ENCODE measurements at regions not wholly inside any gene's neighbourhood (a gene's known extent, or its start where the extent isn't known, plus 50 kb on each side); places are given as distances from the start of the nearest gene placed in this dataset.

- no peaks in the 10 kb centered on the region for H3K27me3 Mint-ChIP-seq (ENCODE audit: insufficient read depth)
- H3K27me3 ChIP-seq (ENCODE audit: control insufficient read depth, insufficient read depth, low read length, poor library complexity, severe bottlenecking), result no peaks in the 10 kb centered on the region
- peaks cover 2% of the 10 kb centered on the region for H3K36me3 Mint-ChIP-seq (ENCODE audit: low read depth)
- no peak overlapping the region for H3K9ac ChIP-seq (ENCODE audit: extremely low read depth, low read length, poor library complexity, severe bottlenecking)
- H3K4me1 ChIP-seq (ENCODE audit: control insufficient read depth, insufficient read depth, low read length), result no peaks in the 10 kb centered on the region
- peaks cover 18% of the 10 kb centered on the region for H3K9me3 ChIP-seq (ENCODE audit: control insufficient read depth, low read length)
- no peak overlapping the region for H3K27ac ChIP-seq (ENCODE audit: low read depth, low read length)
- no peak overlapping the region for H3K27ac Mint-ChIP-seq
- H3K9me3 Mint-ChIP-seq, result peaks cover 17% of the 10 kb centered on the region
- TF ChIP-seq CTCF (conservative IDR thresholded peaks at IDR 0.05), result no peak
- no peak overlapping the region for H3K4me3 Mint-ChIP-seq
- H3K4me3 ChIP-seq (ENCODE audit: low read length), result no peak overlapping the region
- peaks cover 13% of the 10 kb centered on the region for H3K4me1 Mint-ChIP-seq
- DNase-seq, result no peak
- 86 to 100% methylated on average over 1 of the region's 1 CpG for WGBS, 2 experiments (ENCODE audit: insufficient coverage in 1 of 2, insufficient read length in 1 of 2)
- H3K36me3 ChIP-seq (ENCODE audit: control insufficient read depth, insufficient read depth, low read length), result no peaks in the 10 kb centered on the region
Measured at GRCh38 chr2:16775899-16776231, 110.2 kb upstream of the CYRIA start.

DNA sequence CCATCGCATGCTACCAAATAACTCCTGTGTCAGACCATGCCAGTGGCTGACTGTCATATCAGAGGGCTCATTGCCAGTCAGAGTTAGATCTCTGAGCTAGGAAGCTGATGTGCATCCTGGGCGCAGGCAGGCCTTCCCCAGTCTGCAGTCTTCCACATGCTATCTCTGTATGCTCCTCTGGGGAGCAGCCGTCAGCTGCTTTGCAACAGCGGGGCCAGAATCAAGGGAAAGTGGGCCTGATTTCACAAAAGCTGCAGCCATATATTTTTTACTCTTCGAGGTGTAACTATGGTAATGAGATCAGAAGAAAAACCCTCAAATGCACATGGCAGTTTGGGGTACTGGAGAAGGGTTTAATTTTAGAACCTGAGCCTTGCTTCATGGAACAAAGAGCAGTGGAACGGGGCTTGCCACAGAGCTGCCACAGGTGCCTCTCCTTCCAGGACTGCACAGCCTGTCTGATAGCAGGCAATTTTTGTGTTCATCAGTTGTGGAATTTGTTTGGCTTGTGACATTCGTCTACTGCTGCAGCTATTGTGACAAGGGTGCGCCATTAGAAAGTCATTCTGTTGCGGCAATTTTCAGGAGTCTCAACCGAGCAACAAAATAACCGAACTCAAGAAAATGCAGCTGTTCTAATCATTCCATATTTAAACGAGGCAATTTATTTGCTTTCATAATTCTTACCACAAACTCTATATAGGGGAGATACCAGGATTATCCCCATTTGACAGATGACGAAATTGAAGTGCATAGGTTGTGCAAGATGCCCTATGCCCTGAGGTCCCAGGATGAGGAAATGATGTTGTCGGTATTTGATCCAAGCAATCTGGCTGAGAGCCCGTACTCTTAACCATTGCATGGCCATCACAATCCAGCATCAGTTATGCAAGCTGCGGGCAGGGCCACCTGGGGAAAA, 109.6 kb upstream of the CYRIA start:
- 82 to 90% methylated on average over 8 to 16 of the region's 16 CpGs for WGBS, 2 experiments (ENCODE audit: insufficient coverage in 1 of 2, insufficient read length in 1 of 2)
- Histone ChIP-seq H3K27ac (ENCODE audit: low read depth, low read length) (no peak overlapping the region), H3K4me1 (ENCODE audit: control insufficient read depth, insufficient read depth, low read length) (no peaks in the 10 kb centered on the region), H3K9ac (ENCODE audit: extremely low read depth, low read length, poor library complexity, severe bottlenecking) (no peak overlapping the region), H3K36me3 (ENCODE audit: control insufficient read depth, insufficient read depth, low read length) (no peaks in the 10 kb centered on the region), H3K9me3 (ENCODE audit: control insufficient read depth, low read length) (peaks cover 12% of the 10 kb centered on the region), H3K4me3 (ENCODE audit: low read length) (no peak overlapping the region), H3K27me3 (ENCODE audit: control insufficient read depth, insufficient read depth, low read length, poor library complexity, severe bottlenecking) (no peaks in the 10 kb centered on the region)
- H3K4me3 Mint-ChIP-seq, result no peak overlapping the region
- peaks cover 12% of the 10 kb centered on the region for H3K4me1 Mint-ChIP-seq
- peak; percentile 81 for TF ChIP-seq CTCF (conservative IDR thresholded peaks at IDR 0.05)
- no peaks in the 10 kb centered on the region for H3K36me3 Mint-ChIP-seq (ENCODE audit: low read depth)
- H3K27ac Mint-ChIP-seq, result no peak overlapping the region
- peak; percentile 80 for DNase-seq
- H3K27me3 Mint-ChIP-seq (ENCODE audit: insufficient read depth), result peaks cover under 1% of the 10 kb centered on the region
- peaks cover 12% of the 10 kb centered on the region for H3K9me3 Mint-ChIP-seq

GRCh38 chr2:16774091-16774490, 108.5 kb upstream of the CYRIA start:
- H3K9me3 ChIP-seq (ENCODE audit: control insufficient read depth, low read length), result peaks cover under 1% of the 10 kb centered on the region
- no peak overlapping the region for H3K4me3 Mint-ChIP-seq
- H3K36me3 ChIP-seq (ENCODE audit: control insufficient read depth, insufficient read depth, low read length), result no peaks in the 10 kb centered on the region
- H3K4me1 ChIP-seq (ENCODE audit: control insufficient read depth, insufficient read depth, low read length), result no peaks in the 10 kb centered on the region
- DNase-seq, result no peak
- no peaks in the 10 kb centered on the region for H3K36me3 Mint-ChIP-seq (ENCODE audit: low read depth)
- no peak overlapping the region for H3K27ac ChIP-seq (ENCODE audit: low read depth, low read length)
- peaks cover 2% of the 10 kb centered on the region for H3K27me3 Mint-ChIP-seq (ENCODE audit: insufficient read depth)
- peak overlapping the region; percentile 50 for H3K27ac Mint-ChIP-seq
- H3K27me3 ChIP-seq (ENCODE audit: control insufficient read depth, insufficient read depth, low read length, poor library complexity, severe bottlenecking), result peaks cover 6% of the 10 kb centered on the region
- no peak overlapping the region for H3K4me3 ChIP-seq (ENCODE audit: low read length)
- no peak overlapping the region for H3K9ac ChIP-seq (ENCODE audit: extremely low read depth, low read length, poor library complexity, severe bottlenecking)
- 93% methylated on average over 2 of the region's 2 CpGs; no CpG with 5 or more reads in 1 of the 2 experiments for WGBS, 2 experiments (ENCODE audit: insufficient coverage in 1 of 2, insufficient read length in 1 of 2)
- no peak for TF ChIP-seq CTCF (conservative IDR thresholded peaks at IDR 0.05)
- H3K4me1 Mint-ChIP-seq, result peaks cover 12% of the 10 kb centered on the region
- peaks cover under 1% of the 10 kb centered on the region for H3K9me3 Mint-ChIP-seq

Measured in endodermal cell (in vitro differentiated cells).